Caki2 (cell line): ENCODE measurements at regions not wholly inside any gene's neighbourhood (a gene's known extent, or its start where the extent isn't known, plus 50 kb on each side); places are given as distances from the start of the nearest gene placed in this dataset.

Source experiments
- DNase-seq: peaks from one replicate; pipeline ENCODE4 v3.0.0-alpha.2; 2015; ENCODE audit warnings: low read depth
- in situ Hi-C: cut with HindIII; loops from 2 replicates; pipeline ENCODE4 v1.10.0; 2016; ENCODE audit warnings: low sequenced_read_pairs, low pct_unique_long_range_greater_than_20kb, mixed read lengths

- no peak for DNase-seq
- in situ Hi-C loops, result loop anchor here (25.0 kb wide), 1 partner anchor 314 kb away; no protein-coding TSS in a partner anchor
Measured at GRCh38 chr6:2426561-2427340, 181.3 kb upstream of the GMDS start.

GRCh38 chr6:2416128-2416712 lies 170.8 kb upstream of the GMDS start:
- in situ Hi-C loops, result no loop called here
- DNase-seq, result no peak

- in situ Hi-C loops, result no loop called here
- no peak for DNase-seq
Measured at GRCh38 chr6:2414885-2415547, 169.6 kb upstream of the GMDS start.

- in situ Hi-C loops, result no loop called here
- no peak for DNase-seq
Measured at GRCh38 chr6:2412731-2413130, 167.3 kb upstream of the GMDS start.

GRCh38 chr6:2410656-2411380 lies 165.4 kb upstream of the GMDS start:
- in situ Hi-C loops, result no loop called here
- no peak for DNase-seq

- no peak for DNase-seq
- in situ Hi-C loops, result no loop called here
Measured at GRCh38 chr6:2407525-2407924, 162.1 kb upstream of the GMDS start.

GRCh38 chr6:2404211-2404929 lies 159.0 kb upstream of the GMDS start:
- in situ Hi-C loops, result no loop called here
- DNase-seq, result no peak

GRCh38 chr6:2403546-2403945 lies 158.1 kb upstream of the GMDS start:
- no peak for DNase-seq
- in situ Hi-C loops, result no loop called here

GRCh38 chr6:2396846-2397630 lies 151.6 kb upstream of the GMDS start:
- in situ Hi-C loops, result no loop called here
- DNase-seq, result no peak

GRCh38 chr6:2396042-2396657 lies 150.7 kb upstream of the GMDS start:
- no peak for DNase-seq
- in situ Hi-C loops, result no loop called here

GRCh38 chr6:2388554-2389324 lies 143.3 kb upstream of the GMDS start:
- no peak for DNase-seq
- in situ Hi-C loops, result no loop called here

GRCh38 chr6:2387445-2387844 lies 142.0 kb upstream of the GMDS start:
- DNase-seq, result no peak
- in situ Hi-C loops, result no loop called here

- no peak for DNase-seq
- in situ Hi-C loops, result no loop called here
Measured at GRCh38 chr6:2385471-2385983, 140.1 kb upstream of the GMDS start.

- in situ Hi-C loops, result no loop called here
- DNase-seq, result no peak
Measured at GRCh38 chr6:2384528-2384927, 139.1 kb upstream of the GMDS start.

- DNase-seq, result no peak
- in situ Hi-C loops, result no loop called here
Measured at GRCh38 chr6:2381872-2382661, 136.7 kb upstream of the GMDS start.
